OCI-LY7 (cell line): ENCODE measurements at regions not wholly inside any gene's neighbourhood (a gene's known extent, or its start where the extent isn't known, plus 50 kb on each side); places are given as distances from the start of the nearest gene placed in this dataset.

Experiments
- CTCF ChIP-seq: fragments of 200-600 bp; sonication (generic); conservative IDR thresholded peaks from 2 replicates; pipeline ENCODE4 v1.5.1; 2014; ENCODE audit warnings: mild to moderate bottlenecking, antibody characterized with exemption, low read length, moderate library complexity, mixed read lengths
- EZH2phosphoT487 ChIP-seq: fragments of 200-600 bp; sonication (generic); IDR thresholded peaks from 2 replicates; pipeline ENCODE4 v1.6.1; 2018; ENCODE audit warnings: low read depth, borderline replicate concordance, mild to moderate bottlenecking, mixed run types, antibody characterized with exemption, low read length, moderate library complexity, mixed read lengths

- no peak for TF ChIP-seq CTCF
- no peak for TF ChIP-seq EZH2phosphoT487
Observed at GRCh38 chr11:91703042-91703441, 521.6 kb upstream of the FAT3 start.
